ENCODE measurements at regions not wholly inside any gene's neighbourhood (a gene's known extent, or its start where the extent isn't known, plus 50 kb on each side); places are given as distances from the start of the nearest gene placed in this dataset.
"Not testable (repeated sequence)": the region's sequence is repeated elsewhere in the genome, so short reads cannot be mapped to it uniquely, and the experiment has no call there.

DNA sequence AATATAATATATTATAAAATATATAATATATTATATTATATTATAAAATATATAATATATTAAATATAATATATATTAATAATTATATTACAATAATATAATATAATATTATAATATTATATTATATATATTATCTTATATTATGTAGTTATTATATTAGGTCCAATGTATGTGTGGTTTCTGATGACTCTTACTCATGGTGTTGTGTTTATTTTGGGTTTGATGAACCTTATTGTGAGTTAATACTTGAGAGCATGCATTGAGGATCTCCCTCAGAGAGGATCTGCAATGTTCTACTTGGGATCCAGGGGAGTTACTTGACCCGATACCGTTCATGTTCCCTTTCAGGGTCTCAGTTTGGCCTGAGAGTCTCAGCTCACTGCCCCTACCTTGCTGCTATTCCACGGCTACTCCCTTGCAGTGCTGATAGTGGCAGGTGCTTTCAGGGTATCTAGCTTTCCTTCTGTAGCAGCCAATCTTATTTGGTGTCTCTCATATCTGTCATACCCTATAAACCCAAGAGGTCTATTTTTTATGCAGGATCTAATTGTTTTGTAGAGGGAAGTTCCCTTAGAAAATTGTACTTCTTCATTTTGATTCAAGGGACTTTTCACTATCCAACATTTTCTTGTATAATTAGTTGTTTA is 89.1 kb upstream of the ZDHHC17 start:
- Histone ChIP-seq H3K27ac (ENCODE audit: low read length) (no peak overlapping the region), H3K27me3 (ENCODE audit: control insufficient read depth, insufficient read depth, low read length) (no peaks in the 10 kb centered on the region), H3K36me3 (ENCODE audit: control insufficient read depth, insufficient read depth, low read length) (no peaks in the 10 kb centered on the region), H3K9me3 (ENCODE audit: control insufficient read depth, insufficient read depth, low read depth, low read length) (no peaks in the 10 kb centered on the region), H3K4me1 (ENCODE audit: control insufficient read depth, insufficient read depth, low read length) (no peaks in the 10 kb centered on the region), H3K4me3 (ENCODE audit: low read depth in 2 of 2, low read length in 2 of 2) (no peak overlapping the region)
- CTCF ChIA-PET = no interaction called here
- DNase-seq (ENCODE audit: low read depth, low spot score) = no peak
- in situ Hi-C loops (cut with HindIII; ENCODE audit: low pct_unique_long_range_greater_than_20kb, low sequenced_read_pairs) (no loop called here), intact Hi-C loops (cut with micrococcal nuclease; ENCODE audit: unreplicated experiment) (no loop called here)
- BruUV-seq (replicated peaks) = no TSS peak
- POLR2A ChIA-PET = interaction anchor here (0.5 kb wide), 1 partner anchor 146 kb away, joined by 4 read pairs; no protein-coding TSS in a partner anchor
- no peak for ATAC-seq
- TF ChIP-seq POLR2AphosphoS5 (IDR thresholded peaks at IDR 0.05; ENCODE audit: low read depth, low read length) (no peak), SIN3A (IDR thresholded peaks at IDR 0.05; ENCODE audit: borderline replicate concordance, insufficient read depth, low read depth, low read length) (no peak), TCF7L2 (IDR thresholded peaks at IDR 0.05; ENCODE audit: low read depth, low read length) (no peak), CTCF (IDR thresholded peaks at IDR 0.05) (no peak), REST (IDR thresholded peaks at IDR 0.05; ENCODE audit: insufficient read depth in 1 of 2, low read depth in 2 of 2, low read length in 1 of 2) (no peak)

DNA sequence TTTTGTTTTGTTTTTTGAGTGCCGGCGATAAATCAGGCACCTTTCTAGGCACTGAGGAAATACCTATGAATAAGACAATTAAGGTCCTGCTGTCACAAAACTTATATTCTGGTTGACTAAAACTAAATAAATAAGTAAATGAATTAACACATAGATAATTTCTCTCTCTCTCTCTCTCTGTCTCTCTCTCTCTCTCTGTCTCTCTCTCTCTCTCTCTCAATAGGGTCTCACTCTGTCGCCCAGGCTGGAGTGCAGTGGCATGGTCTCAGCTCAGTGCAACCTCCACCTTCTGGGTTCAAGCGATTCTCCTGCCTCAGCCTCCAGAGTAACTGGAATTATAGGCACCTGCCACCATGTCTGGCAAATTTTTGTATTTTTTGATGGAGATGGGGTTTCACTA is 87.7 kb upstream of the ZDHHC17 start:
- CTCF ChIA-PET; POLR2A ChIA-PET; in situ Hi-C loops (cut with HindIII; ENCODE audit: low pct_unique_long_range_greater_than_20kb, low sequenced_read_pairs): not testable (repeated sequence)

DNA sequence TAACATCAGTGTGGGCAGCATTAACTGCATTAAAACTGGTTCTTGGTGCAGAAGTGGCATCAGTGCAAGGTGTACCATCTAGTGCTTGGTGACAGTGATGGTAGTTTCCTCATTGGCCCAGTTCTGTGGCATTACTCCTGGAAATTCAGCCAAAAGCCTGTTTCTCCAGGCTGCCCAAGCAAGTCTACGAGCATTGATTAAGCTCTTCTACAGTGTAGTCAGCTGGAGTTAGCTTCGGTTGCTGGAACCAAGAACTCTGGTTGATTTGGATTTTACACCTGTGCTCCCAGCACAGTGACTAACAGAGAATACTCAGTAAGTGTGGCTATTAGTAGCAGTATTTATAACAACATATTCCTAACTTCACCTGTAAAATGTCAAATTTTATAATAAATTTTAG is 84.9 kb upstream of the ZDHHC17 start:
- POLR2A ChIA-PET = no interaction called here
- in situ Hi-C loops (cut with HindIII; ENCODE audit: low pct_unique_long_range_greater_than_20kb, low sequenced_read_pairs) = no loop called here
- BruUV-seq (replicated peaks) = no TSS peak

More for the DNA sequence above, 87.7 kb upstream of the ZDHHC17 start:
- H3K27me3 ChIP-seq (ENCODE audit: control insufficient read depth, insufficient read depth, low read length); H3K9me3 ChIP-seq (ENCODE audit: control insufficient read depth, insufficient read depth, low read depth, low read length); BruUV-seq (replicated peaks); H3K4me3 ChIP-seq (ENCODE audit: low read depth in 2 of 2, low read length in 2 of 2); ATAC-seq; DNase-seq (ENCODE audit: low read depth, low spot score); H3K27ac ChIP-seq (ENCODE audit: low read length); H3K4me1 ChIP-seq (ENCODE audit: control insufficient read depth, insufficient read depth, low read length); H3K36me3 ChIP-seq (ENCODE audit: control insufficient read depth, insufficient read depth, low read length); intact Hi-C loops (cut with micrococcal nuclease; ENCODE audit: unreplicated experiment): not testable (repeated sequence)

More for the DNA sequence above, 84.9 kb upstream of the ZDHHC17 start:
- ATAC-seq (no peak), DNase-seq (ENCODE audit: low read depth, low spot score) (no peak)
- intact Hi-C loops (cut with micrococcal nuclease; ENCODE audit: unreplicated experiment) = no loop called here
- Histone ChIP-seq H3K9me3 (ENCODE audit: control insufficient read depth, insufficient read depth, low read depth, low read length) (no peaks in the 10 kb centered on the region), H3K27me3 (ENCODE audit: control insufficient read depth, insufficient read depth, low read length) (no peaks in the 10 kb centered on the region), H3K4me1 (ENCODE audit: control insufficient read depth, insufficient read depth, low read length) (no peaks in the 10 kb centered on the region), H3K4me3 (ENCODE audit: low read depth in 2 of 2, low read length in 2 of 2) (no peak overlapping the region), H3K27ac (ENCODE audit: low read length) (no peak overlapping the region), H3K36me3 (ENCODE audit: control insufficient read depth, insufficient read depth, low read length) (no peaks in the 10 kb centered on the region)
- CTCF ChIA-PET = no interaction called here
- no peak for TF ChIP-seq POLR2AphosphoS5 (IDR thresholded peaks at IDR 0.05; ENCODE audit: low read depth, low read length)
- no peak for TF ChIP-seq REST (IDR thresholded peaks at IDR 0.05; ENCODE audit: insufficient read depth in 1 of 2, low read depth in 2 of 2, low read length in 1 of 2)
- TF ChIP-seq SIN3A (IDR thresholded peaks at IDR 0.05; ENCODE audit: borderline replicate concordance, insufficient read depth, low read depth, low read length) = no peak
- TF ChIP-seq CTCF (IDR thresholded peaks at IDR 0.05) = no peak
- TF ChIP-seq TCF7L2 (IDR thresholded peaks at IDR 0.05; ENCODE audit: low read depth, low read length) = no peak
